ENCODE measurements at regions not wholly inside any gene's neighbourhood (a gene's known extent, or its start where the extent isn't known, plus 50 kb on each side); places are given as distances from the start of the nearest gene placed in this dataset.
"Not testable (repeated sequence)": the region's sequence is repeated elsewhere in the genome, so short reads cannot be mapped to it uniquely, and the experiment has no call there.

GRCh38 chr3:101141135-101141534 is 147.9 kb upstream of the ABI3BP start:
- DNase-seq (ENCODE audit: extremely low read depth in 1 of 2, low read depth in 1 of 2): no peak

- DNase-seq (ENCODE audit: extremely low read depth in 1 of 2, low read depth in 1 of 2): no peak
Measured at GRCh38 chr3:101138817-101139216, 145.6 kb upstream of the ABI3BP start.

- DNase-seq (ENCODE audit: extremely low read depth in 1 of 2, low read depth in 1 of 2): no peak
Measured at GRCh38 chr3:101134331-101134730, 141.1 kb upstream of the ABI3BP start.

GRCh38 chr3:101133652-101134051 is 140.4 kb upstream of the ABI3BP start:
- DNase-seq (ENCODE audit: extremely low read depth in 1 of 2, low read depth in 1 of 2): no peak

- DNase-seq (ENCODE audit: extremely low read depth in 1 of 2, low read depth in 1 of 2): not testable (repeated sequence)
Measured at GRCh38 chr3:101133197-101133596, 140.0 kb upstream of the ABI3BP start.

GRCh38 chr3:101131767-101132166 is 138.5 kb upstream of the ABI3BP start:
- no peak for DNase-seq (ENCODE audit: extremely low read depth in 1 of 2, low read depth in 1 of 2)

GRCh38 chr3:101128786-101129185 is 135.6 kb upstream of the ABI3BP start:
- no peak for DNase-seq (ENCODE audit: extremely low read depth in 1 of 2, low read depth in 1 of 2)

- no peak for DNase-seq (ENCODE audit: extremely low read depth in 1 of 2, low read depth in 1 of 2)
Measured at GRCh38 chr3:101128001-101128400, 134.8 kb upstream of the ABI3BP start.

GRCh38 chr3:101124125-101124524 is 130.9 kb upstream of the ABI3BP start:
- no peak for DNase-seq (ENCODE audit: extremely low read depth in 1 of 2, low read depth in 1 of 2)

- DNase-seq (ENCODE audit: extremely low read depth in 1 of 2, low read depth in 1 of 2): no peak
Measured at GRCh38 chr3:101123081-101123480, 129.9 kb upstream of the ABI3BP start.

- DNase-seq (ENCODE audit: extremely low read depth in 1 of 2, low read depth in 1 of 2): no peak
Measured at GRCh38 chr3:101122681-101123080, 129.5 kb upstream of the ABI3BP start.

GRCh38 chr3:101120039-101120438 is 126.8 kb upstream of the ABI3BP start:
- no peak for DNase-seq (ENCODE audit: extremely low read depth in 1 of 2, low read depth in 1 of 2)

GRCh38 chr3:101119535-101119934 is 126.3 kb upstream of the ABI3BP start:
- no peak for DNase-seq (ENCODE audit: extremely low read depth in 1 of 2, low read depth in 1 of 2)

GRCh38 chr3:101117980-101118379 is 124.8 kb upstream of the ABI3BP start:
- DNase-seq (ENCODE audit: extremely low read depth in 1 of 2, low read depth in 1 of 2): no peak

- DNase-seq (ENCODE audit: extremely low read depth in 1 of 2, low read depth in 1 of 2): no peak
Measured at GRCh38 chr3:101117465-101117864, 124.2 kb upstream of the ABI3BP start.

GRCh38 chr3:101110295-101110694 is 117.1 kb upstream of the ABI3BP start:
- DNase-seq (ENCODE audit: extremely low read depth in 1 of 2, low read depth in 1 of 2): not testable (repeated sequence)

GRCh38 chr3:101104321-101104720 is 111.1 kb upstream of the ABI3BP start:
- DNase-seq (ENCODE audit: extremely low read depth in 1 of 2, low read depth in 1 of 2): no peak

GRCh38 chr3:101102678-101103296 is 109.6 kb upstream of the ABI3BP start:
- no peak for DNase-seq (ENCODE audit: extremely low read depth in 1 of 2, low read depth in 1 of 2)

GRCh38 chr3:101100361-101101009 is 107.3 kb upstream of the ABI3BP start:
- no peak for DNase-seq (ENCODE audit: extremely low read depth in 1 of 2, low read depth in 1 of 2)

- DNase-seq (ENCODE audit: extremely low read depth in 1 of 2, low read depth in 1 of 2): no peak
Measured at GRCh38 chr3:101099791-101100190, 106.6 kb upstream of the ABI3BP start.

GRCh38 chr3:101096444-101096843 is 103.2 kb upstream of the ABI3BP start:
- no peak for DNase-seq (ENCODE audit: extremely low read depth in 1 of 2, low read depth in 1 of 2)

- no peak for DNase-seq (ENCODE audit: extremely low read depth in 1 of 2, low read depth in 1 of 2)
Measured at GRCh38 chr3:101095693-101096430, 102.6 kb upstream of the ABI3BP start.

All from activated CD8-positive, alpha-beta memory T cell treated with anti-CD3 and anti-CD28 coated beads for 1 hour (primary cell).